GM12873 (cell line): ENCODE measurements at regions not wholly inside any gene's neighbourhood (a gene's known extent, or its start where the extent isn't known, plus 50 kb on each side); places are given as distances from the start of the nearest gene placed in this dataset.

Experiments used
- CTCF ChIP-seq: IDR thresholded peaks from 2 replicates; pipeline ENCODE4 v1.5.1; 2012; ENCODE audit warnings: low read depth, mild to moderate bottlenecking, moderate library complexity, low read length, control low read depth; ENCODE audit not compliant: insufficient read depth; ENCODE audit errors: missing control alignments

- TF ChIP-seq CTCF = no peak
Measured at GRCh38 chr11:64503186-64503753, 52.5 kb upstream of the SLC22A11 start.

DNA sequence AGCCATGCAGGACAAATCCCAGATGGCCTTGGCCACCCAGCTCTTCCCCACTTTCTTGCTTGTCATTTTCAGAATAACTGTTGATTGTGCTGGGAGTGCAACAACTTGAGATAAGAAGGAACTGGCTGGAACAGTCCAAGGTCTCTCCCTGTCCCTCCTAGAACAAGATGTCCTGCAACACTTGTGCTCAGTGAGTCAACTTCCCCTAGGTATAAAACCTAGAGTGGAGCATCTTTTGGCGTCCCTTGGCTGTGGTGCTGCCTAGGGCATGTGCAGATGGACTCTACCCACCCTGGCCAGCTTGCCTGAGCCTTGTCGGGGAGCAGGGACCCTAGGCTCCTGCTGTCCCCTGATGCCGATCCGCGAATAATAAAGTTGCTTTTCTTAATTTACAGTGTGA lies 50.7 kb upstream of the SLC22A11 start:
- no peak for TF ChIP-seq CTCF
